ENCODE measurements at regions not wholly inside any gene's neighbourhood (a gene's known extent, or its start where the extent isn't known, plus 50 kb on each side); places are given as distances from the start of the nearest gene placed in this dataset.

DNA sequence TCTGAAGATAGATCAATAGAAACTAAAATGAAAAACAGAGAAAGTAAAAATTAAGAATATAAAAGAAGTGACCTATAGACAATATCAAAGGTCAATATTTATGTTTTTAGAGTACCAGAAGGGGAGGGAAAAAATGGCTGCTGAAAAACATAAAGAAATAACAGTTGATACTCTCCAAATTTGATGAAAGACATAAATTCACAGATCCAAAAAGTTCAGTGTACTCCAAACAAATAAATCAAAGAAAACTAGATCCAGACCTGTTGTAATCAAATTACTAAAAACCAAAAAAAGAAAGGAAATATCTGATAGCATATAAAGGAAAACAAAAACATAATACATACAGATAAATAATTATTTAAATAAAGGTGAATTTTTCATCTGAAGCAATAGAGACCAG is 1689.1 kb upstream of the TMEFF2 start:
- H4K8ac ChIP-seq (ENCODE audit: low read length), result no peak overlapping the region

DNA sequence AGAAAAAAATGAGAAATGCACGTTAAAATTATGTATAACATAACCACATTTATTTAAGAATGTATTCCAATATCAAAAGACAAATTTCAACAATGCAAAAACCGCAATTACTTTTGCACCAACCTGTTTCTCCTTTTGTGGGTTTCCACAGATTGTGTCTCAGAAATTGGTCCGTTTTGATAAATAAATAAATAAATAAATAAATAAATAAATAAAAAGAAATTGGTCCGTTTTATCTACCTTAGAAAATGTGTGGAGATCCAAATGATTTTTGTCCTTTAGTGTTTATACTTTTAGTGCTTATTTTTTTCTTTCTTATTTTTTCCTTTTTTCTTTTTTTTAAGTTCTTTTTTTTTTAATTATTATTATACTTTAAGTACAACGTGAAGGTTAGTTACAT is 1682.2 kb upstream of the TMEFF2 start:
- no peak overlapping the region for H3K14ac ChIP-seq (ENCODE audit: low read length in 2 of 2)
- H3K4ac ChIP-seq (ENCODE audit: low read depth in 1 of 2, low read length in 2 of 2), result no peak overlapping the region
- H2AK5ac ChIP-seq (ENCODE audit: low read length, severe bottlenecking), result no peak overlapping the region
- no peaks in the 10 kb centered on the region for H3K36me3 ChIP-seq (ENCODE audit: control insufficient read depth in 1 of 2, insufficient read depth in 2 of 2, low read depth in 1 of 2, low read length in 2 of 2)
- DNase-seq, result no peak
- H4K91ac ChIP-seq (ENCODE audit: low read length), result no peak overlapping the region
- no peak overlapping the region for H2BK5ac ChIP-seq (ENCODE audit: low read depth, low read length, poor library complexity, severe bottlenecking)
- H2AFZ ChIP-seq (ENCODE audit: low read depth, low read length), result no peak overlapping the region
- no peaks in the 10 kb centered on the region for H3K27me3 ChIP-seq (ENCODE audit: control insufficient read depth in 1 of 2, insufficient read depth in 1 of 2, low read length in 2 of 2)
- WGBS, result no CpG with 5 or more reads among the region's 5 CpGs
- H3K4me1 ChIP-seq (ENCODE audit: control insufficient read depth, insufficient read depth, low read depth, low read length), result no peaks in the 10 kb centered on the region
- H3K9ac ChIP-seq (ENCODE audit: low read length), result no peak overlapping the region
- no peak overlapping the region for H3K4me3 ChIP-seq (ENCODE audit: insufficient read depth in 1 of 2, low read depth in 1 of 2, low read length in 2 of 2)
- peaks cover 10% of the 10 kb centered on the region for H3K9me3 ChIP-seq (ENCODE audit: control insufficient read depth, low read length)
- H3K4me2 ChIP-seq (ENCODE audit: low read length, poor library complexity, severe bottlenecking), result no peak overlapping the region
- no peak overlapping the region for H3K18ac ChIP-seq (ENCODE audit: low read depth in 1 of 2, low read length in 2 of 2)
- no peak overlapping the region for H2BK12ac ChIP-seq (ENCODE audit: low read length in 2 of 2)
- no peak overlapping the region for H2BK120ac ChIP-seq (ENCODE audit: low read depth, low read length)
- no peak overlapping the region for H3K27ac ChIP-seq (ENCODE audit: low read length, poor library complexity, severe bottlenecking)
- no peak overlapping the region for H3K23ac ChIP-seq (ENCODE audit: low read length in 2 of 2)
- no peak overlapping the region for H4K8ac ChIP-seq (ENCODE audit: low read length)
- H3K79me1 ChIP-seq (replicated peaks; ENCODE audit: low read length, poor library complexity, severe bottlenecking), result no peaks in the 10 kb centered on the region
- H2BK15ac ChIP-seq (ENCODE audit: low read depth, poor library complexity, severe bottlenecking), result no peak overlapping the region

More for the DNA sequence above, 1689.1 kb upstream of the TMEFF2 start:
- Histone ChIP-seq H3K4ac (ENCODE audit: low read depth in 1 of 2, low read length in 2 of 2) (no peak overlapping the region), H2BK12ac (ENCODE audit: low read length in 2 of 2) (no peak overlapping the region), H3K18ac (ENCODE audit: low read depth in 1 of 2, low read length in 2 of 2) (no peak overlapping the region), H3K4me2 (ENCODE audit: low read length, poor library complexity, severe bottlenecking) (no peak overlapping the region), H3K4me1 (ENCODE audit: control insufficient read depth, insufficient read depth, low read depth, low read length) (no peaks in the 10 kb centered on the region), H3K36me3 (ENCODE audit: control insufficient read depth in 1 of 2, insufficient read depth in 2 of 2, low read depth in 1 of 2, low read length in 2 of 2) (no peaks in the 10 kb centered on the region), H3K79me1 (replicated peaks; ENCODE audit: low read length, poor library complexity, severe bottlenecking) (no peaks in the 10 kb centered on the region), H4K91ac (ENCODE audit: low read length) (no peak overlapping the region), H2AFZ (ENCODE audit: low read depth, low read length) (no peak overlapping the region), H2BK120ac (ENCODE audit: low read depth, low read length) (no peak overlapping the region), H3K23ac (ENCODE audit: low read length in 2 of 2) (no peak overlapping the region), H3K9ac (ENCODE audit: low read length) (no peak overlapping the region), H3K4me3 (ENCODE audit: insufficient read depth in 1 of 2, low read depth in 1 of 2, low read length in 2 of 2) (no peak overlapping the region), H2BK5ac (ENCODE audit: low read depth, low read length, poor library complexity, severe bottlenecking) (no peak overlapping the region), H3K14ac (ENCODE audit: low read length in 2 of 2) (no peak overlapping the region), H3K27me3 (ENCODE audit: control insufficient read depth in 1 of 2, insufficient read depth in 1 of 2, low read length in 2 of 2) (no peaks in the 10 kb centered on the region), H3K27ac (ENCODE audit: low read length, poor library complexity, severe bottlenecking) (no peak overlapping the region), H2BK15ac (ENCODE audit: low read depth, poor library complexity, severe bottlenecking) (no peak overlapping the region), H2AK5ac (ENCODE audit: low read length, severe bottlenecking) (no peak overlapping the region), H3K9me3 (ENCODE audit: control insufficient read depth, low read length) (peaks cover 21% of the 10 kb centered on the region)
- DNase-seq, result no peak

DNA sequence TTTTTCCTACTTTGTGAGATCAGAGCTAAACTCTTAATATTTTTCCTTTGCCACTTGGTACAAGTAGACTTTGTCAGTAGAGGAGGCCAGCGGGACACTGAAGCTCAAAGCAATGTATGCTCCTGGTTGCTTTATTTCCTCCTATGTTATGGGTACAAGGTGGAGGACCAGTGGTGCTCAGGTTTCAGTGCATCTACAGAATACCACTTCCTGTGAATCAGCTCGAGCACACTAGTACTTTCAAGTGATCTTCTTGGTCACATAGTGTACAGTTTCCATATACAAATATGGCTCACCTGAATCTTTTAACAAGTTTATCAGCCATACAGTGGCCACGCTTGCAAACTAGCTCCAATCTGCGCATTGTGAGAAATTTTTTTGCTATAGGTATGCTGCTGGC is 1674.8 kb upstream of the TMEFF2 start:
- Histone ChIP-seq H2BK5ac (ENCODE audit: low read depth, low read length, poor library complexity, severe bottlenecking) (no peak overlapping the region), H3K9me3 (ENCODE audit: control insufficient read depth, low read length) (peaks cover 4% of the 10 kb centered on the region), H3K23ac (ENCODE audit: low read length in 2 of 2) (no peak overlapping the region), H3K4me3 (ENCODE audit: insufficient read depth in 1 of 2, low read depth in 1 of 2, low read length in 2 of 2) (no peak overlapping the region), H3K14ac (ENCODE audit: low read length in 2 of 2) (no peak overlapping the region), H2AK5ac (ENCODE audit: low read length, severe bottlenecking) (no peak overlapping the region), H4K91ac (ENCODE audit: low read length) (no peak overlapping the region), H3K27me3 (ENCODE audit: control insufficient read depth in 1 of 2, insufficient read depth in 1 of 2, low read length in 2 of 2) (no peaks in the 10 kb centered on the region), H3K4me2 (ENCODE audit: low read length, poor library complexity, severe bottlenecking) (no peak overlapping the region), H3K4me1 (ENCODE audit: control insufficient read depth, insufficient read depth, low read depth, low read length) (no peaks in the 10 kb centered on the region), H3K79me1 (replicated peaks; ENCODE audit: low read length, poor library complexity, severe bottlenecking) (no peaks in the 10 kb centered on the region), H3K4ac (ENCODE audit: low read depth in 1 of 2, low read length in 2 of 2) (no peak overlapping the region), H4K8ac (ENCODE audit: low read length) (no peak overlapping the region), H3K9ac (ENCODE audit: low read length) (no peak overlapping the region), H2BK120ac (ENCODE audit: low read depth, low read length) (no peak overlapping the region), H3K36me3 (ENCODE audit: control insufficient read depth in 1 of 2, insufficient read depth in 2 of 2, low read depth in 1 of 2, low read length in 2 of 2) (peaks cover 0 to 8% of the 10 kb centered on the region in 2 experiments), H2BK12ac (ENCODE audit: low read length in 2 of 2) (no peak overlapping the region), H2BK15ac (ENCODE audit: low read depth, poor library complexity, severe bottlenecking) (no peak overlapping the region), H3K27ac (ENCODE audit: low read length, poor library complexity, severe bottlenecking) (no peak overlapping the region), H3K18ac (ENCODE audit: low read depth in 1 of 2, low read length in 2 of 2) (no peak overlapping the region), H2AFZ (ENCODE audit: low read depth, low read length) (no peak overlapping the region)
- no peak for DNase-seq
- WGBS, result 45% methylated on average over 4 of the region's 4 CpGs

DNA sequence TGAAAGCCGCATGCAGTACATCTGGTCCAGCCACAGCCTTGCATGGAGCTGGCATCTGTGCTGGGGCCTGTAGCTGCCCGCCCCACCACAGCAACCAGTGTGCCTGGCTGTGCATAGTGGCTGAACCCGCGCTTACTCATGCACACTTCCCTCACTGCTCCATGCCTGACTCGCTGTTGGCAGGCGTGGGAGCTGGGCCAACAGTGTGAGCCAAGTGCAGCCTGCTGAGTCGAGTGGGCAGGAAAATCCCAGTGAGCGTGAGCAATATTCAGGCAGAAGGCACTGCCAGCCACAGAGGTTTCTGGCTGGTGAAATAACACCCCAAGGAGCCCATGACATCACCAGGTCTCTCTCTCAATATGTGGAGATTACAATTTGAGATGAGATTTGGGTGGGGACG is 1674.1 kb upstream of the TMEFF2 start:
- Histone ChIP-seq H3K23ac (ENCODE audit: low read length in 2 of 2) (no peak overlapping the region), H3K18ac (ENCODE audit: low read depth in 1 of 2, low read length in 2 of 2) (no peak overlapping the region), H2AFZ (ENCODE audit: low read depth, low read length) (no peak overlapping the region), H3K14ac (ENCODE audit: low read length in 2 of 2) (no peak overlapping the region), H3K9ac (ENCODE audit: low read length) (no peak overlapping the region), H2BK120ac (ENCODE audit: low read depth, low read length) (no peak overlapping the region), H3K4me2 (ENCODE audit: low read length, poor library complexity, severe bottlenecking) (no peak overlapping the region), H3K79me1 (replicated peaks; ENCODE audit: low read length, poor library complexity, severe bottlenecking) (no peaks in the 10 kb centered on the region), H4K91ac (ENCODE audit: low read length) (no peak overlapping the region), H3K4me3 (ENCODE audit: insufficient read depth in 1 of 2, low read depth in 1 of 2, low read length in 2 of 2) (no peak overlapping the region), H3K36me3 (ENCODE audit: control insufficient read depth in 1 of 2, insufficient read depth in 2 of 2, low read depth in 1 of 2, low read length in 2 of 2) (peaks cover 0 to 8% of the 10 kb centered on the region in 2 experiments), H3K9me3 (ENCODE audit: control insufficient read depth, low read length) (peaks cover 4% of the 10 kb centered on the region), H4K8ac (ENCODE audit: low read length) (no peak overlapping the region), H2BK12ac (ENCODE audit: low read length in 2 of 2) (no peak overlapping the region), H2BK5ac (ENCODE audit: low read depth, low read length, poor library complexity, severe bottlenecking) (no peak overlapping the region), H3K27ac (ENCODE audit: low read length, poor library complexity, severe bottlenecking) (no peak overlapping the region), H3K4ac (ENCODE audit: low read depth in 1 of 2, low read length in 2 of 2) (no peak overlapping the region), H2BK15ac (ENCODE audit: low read depth, poor library complexity, severe bottlenecking) (no peak overlapping the region), H2AK5ac (ENCODE audit: low read length, severe bottlenecking) (no peak overlapping the region), H3K27me3 (ENCODE audit: control insufficient read depth in 1 of 2, insufficient read depth in 1 of 2, low read length in 2 of 2) (no peaks in the 10 kb centered on the region), H3K4me1 (ENCODE audit: control insufficient read depth, insufficient read depth, low read depth, low read length) (no peaks in the 10 kb centered on the region)
- DNase-seq, result no peak
- 80% methylated on average over 8 of the region's 9 CpGs for WGBS
